Panc1 (cell line): ENCODE measurements at regions not wholly inside any gene's neighbourhood (a gene's known extent, or its start where the extent isn't known, plus 50 kb on each side); places are given as distances from the start of the nearest gene placed in this dataset.

Experiments used
- ATAC-seq: fragments of 200-7000 bp; cut with Tn5 transposase; 2 replicates; pipeline ENCODE4 v1.9.1; 2020; ENCODE audit warnings: mild to moderate bottlenecking, moderate library complexity
- BruUV-seq: library from RNA; stranded (reverse); fragments of 400-500 nt; replicated peaks from 2 replicates; lab custom pipeline; 2021; lab: Mats Ljungman, UMichigan
- CTCF ChIA-PET: fragments of 300-600 bp; sonication (Branson Sonifier 250); formaldehyde crosslinking; loops from one replicate; lab custom pipeline; 2022; ENCODE audit warnings: antibody characterized with exemption; lab: Charles Lee
- POLR2A ChIA-PET: fragments of 300-600 bp; sonication (Branson Sonifier 250); formaldehyde crosslinking; loops from one replicate; lab custom pipeline; 2022; ENCODE audit warnings: antibody characterized with exemption; lab: Charles Lee
- DNase-seq: peaks from one replicate; pipeline ENCODE4 v3.0.0-alpha.2; 2010; ENCODE audit warnings: low read depth, low spot score
- H3K27ac ChIP-seq: 2 replicates; pipeline ENCODE4 v1.5.1; 2011; ENCODE audit warnings: mild to moderate bottlenecking, low read length, inconsistent platforms
- H3K27me3 ChIP-seq: fragments of 200-500 bp; sonication (Bioruptor generic); 2 replicates; pipeline ENCODE4 v1.6.0; 2014; ENCODE audit warnings: low read length, inconsistent platforms; ENCODE audit not compliant: control insufficient read depth, insufficient read depth
- H3K36me3 ChIP-seq: fragments of 200-500 bp; sonication (Bioruptor generic); 2 replicates; pipeline ENCODE4 v1.5.1; 2014; ENCODE audit warnings: inconsistent platforms, mild to moderate bottlenecking, low read length, moderate library complexity; ENCODE audit not compliant: control insufficient read depth, insufficient read depth
- H3K4me1 ChIP-seq: 2 replicates; pipeline ENCODE4 v1.5.1; 2011; ENCODE audit warnings: inconsistent platforms, mild to moderate bottlenecking, low read length, moderate library complexity; ENCODE audit not compliant: control insufficient read depth, insufficient read depth
- H3K4me3 ChIP-seq, 2 experiments: 2 replicates each; pipeline ENCODE4 v1.5.1; 2011 to 2012; ENCODE audit warnings: low read depth in 2 of 2, low read length in 2 of 2, mild to moderate bottlenecking in 2 of 2, inconsistent platforms in 1 of 2, moderate library complexity in 1 of 2
- H3K9me3 ChIP-seq: fragments of 200-500 bp; sonication (Bioruptor generic); 2 replicates; pipeline ENCODE4 v1.5.1; 2014; ENCODE audit warnings: low read depth, mild to moderate bottlenecking, inconsistent platforms, low read length, moderate library complexity; ENCODE audit not compliant: control insufficient read depth, insufficient read depth
- CTCF ChIP-seq: fragments of 450-650 bp; IDR thresholded peaks from 2 replicates; pipeline ENCODE4 v1.5.1; 2017; ENCODE audit warnings: mild to moderate bottlenecking
- POLR2AphosphoS5 ChIP-seq: IDR thresholded peaks from 2 replicates; pipeline ENCODE4 v1.6.1; 2012; ENCODE audit warnings: mild to moderate bottlenecking, low read depth, low read length, moderate library complexity
- REST ChIP-seq, 2 experiments: IDR thresholded peaks; 2 replicates each; pipeline ENCODE4 v1.6.1; 2011 to 2012; ENCODE audit warnings: low read depth in 2 of 2, control low read depth in 1 of 2, low read length in 1 of 2, mild to moderate bottlenecking in 1 of 2, moderate library complexity in 1 of 2; ENCODE audit not compliant: insufficient read depth in 1 of 2
- SIN3A ChIP-seq: IDR thresholded peaks from 2 replicates; pipeline ENCODE4 v1.6.1; 2012; ENCODE audit warnings: low read depth, mild to moderate bottlenecking, low read length, moderate library complexity, borderline replicate concordance; ENCODE audit not compliant: insufficient read depth
- TCF7L2 ChIP-seq: IDR thresholded peaks from 2 replicates; pipeline ENCODE4 v1.6.1; 2011; ENCODE audit warnings: mild to moderate bottlenecking, low read depth, low read length, inconsistent platforms
- in situ Hi-C: cut with HindIII; loops from 2 replicates; pipeline ENCODE4 v1.10.0; 2016; ENCODE audit warnings: low sequenced_read_pairs, low pct_unique_long_range_greater_than_20kb
- intact Hi-C: fragments of 100-400 bp; cut with micrococcal nuclease; formaldehyde crosslinking; loops from one replicate; pipeline ENCODE4 v1.10.0; 2022; ENCODE audit not compliant: unreplicated experiment

GRCh38 chr1:218848009-218848408 is 325.7 kb upstream of the LYPLAL1 start:
- BruUV-seq = no TSS peak
- ATAC-seq = no peak
- no peaks in the 10 kb centered on the region for H3K27me3 ChIP-seq
- no peaks in the 10 kb centered on the region for H3K9me3 ChIP-seq
- DNase-seq = no peak
- ChIA-PET CTCF (no interaction called here), POLR2A (no interaction called here)
- in situ Hi-C loops (no loop called here), intact Hi-C loops (no loop called here)
- no peaks in the 10 kb centered on the region; the same call in 1 of the 2 replicates for H3K4me1 ChIP-seq
- TF ChIP-seq CTCF (no peak), REST (IDR thresholded peaks at IDR 0.05; ENCODE audit: insufficient read depth in 1 of 2, low read depth in 2 of 2, low read length in 1 of 2) (no peak), POLR2AphosphoS5 (no peak), SIN3A (no peak), TCF7L2 (no peak)
- no peaks in the 10 kb centered on the region for H3K36me3 ChIP-seq
- no peak overlapping the region for H3K27ac ChIP-seq
- H3K4me3 ChIP-seq = no peak overlapping the region

GRCh38 chr1:218850367-218850766 is 323.3 kb upstream of the LYPLAL1 start:
- Histone ChIP-seq H3K36me3 (no peaks in the 10 kb centered on the region), H3K27me3 (no peaks in the 10 kb centered on the region), H3K4me3 (no peak overlapping the region), H3K9me3 (no peaks in the 10 kb centered on the region), H3K4me1 (no peaks in the 10 kb centered on the region; the same call in 1 of the 2 replicates), H3K27ac (no peak overlapping the region)
- intact Hi-C loops (no loop called here), in situ Hi-C loops (no loop called here)
- no peak for ATAC-seq
- BruUV-seq = no TSS peak
- DNase-seq = no peak
- ChIA-PET CTCF (no interaction called here), POLR2A (no interaction called here)
- TF ChIP-seq CTCF (no peak), REST (IDR thresholded peaks at IDR 0.05; ENCODE audit: insufficient read depth in 1 of 2, low read depth in 2 of 2, low read length in 1 of 2) (no peak), POLR2AphosphoS5 (no peak), TCF7L2 (no peak), SIN3A (no peak)
